GM23338 (cell line): ENCODE measurements at regions not wholly inside any gene's neighbourhood (a gene's known extent, or its start where the extent isn't known, plus 50 kb on each side); places are given as distances from the start of the nearest gene placed in this dataset.

Experiments used
- CREB1 ChIP-seq: fragments of 250-450 bp; sonication (Bioruptor Pico); IDR thresholded peaks from 2 replicates; pipeline ENCODE4 v1.5.0; 2020; ENCODE audit warnings: low read depth, mild to moderate bottlenecking, moderate library complexity
- CTCF ChIP-seq, 2 experiments: fragments of 200-600 bp in 1 of 2; sonication (generic) in 1 of 2; conservative IDR thresholded peaks; 2 replicates each; pipeline versions ENCODE4 v1.5.1 to v1.6.1; 2016 to 2017; ENCODE audit warnings: antibody characterized with exemption in 2 of 2, low read depth in 2 of 2, mild to moderate bottlenecking in 2 of 2, moderate library complexity in 1 of 2
- ETS1 ChIP-seq: IDR thresholded peaks from 2 replicates; pipeline ENCODE4 v1.6.1; 2016; ENCODE audit warnings: antibody characterized with exemption
- EZH2 ChIP-seq: fragments of 200-600 bp; sonication (generic); IDR thresholded peaks from one replicate; pipeline ENCODE4 v1.8.0; 2017; ENCODE audit warnings: antibody characterized with exemption, mild to moderate bottlenecking, low read depth; ENCODE audit not compliant: unreplicated experiment
- EZH2phosphoT487 ChIP-seq: fragments of 200-600 bp; sonication (generic); IDR thresholded peaks from one replicate; pipeline ENCODE4 v1.8.1; 2018; ENCODE audit warnings: antibody characterized with exemption; ENCODE audit not compliant: unreplicated experiment
- POLR2AphosphoS5 ChIP-seq: IDR thresholded peaks from 2 replicates; pipeline ENCODE4 v1.6.1; 2016; ENCODE audit warnings: antibody characterized with exemption, low read depth
- TF ChIP-seq, protein P1 (sequence below): IDR thresholded peaks from one replicate; pipeline ENCODE4 v1.6.1; 2018; ENCODE audit warnings: antibody characterized with exemption; ENCODE audit not compliant: unreplicated experiment

DNA sequence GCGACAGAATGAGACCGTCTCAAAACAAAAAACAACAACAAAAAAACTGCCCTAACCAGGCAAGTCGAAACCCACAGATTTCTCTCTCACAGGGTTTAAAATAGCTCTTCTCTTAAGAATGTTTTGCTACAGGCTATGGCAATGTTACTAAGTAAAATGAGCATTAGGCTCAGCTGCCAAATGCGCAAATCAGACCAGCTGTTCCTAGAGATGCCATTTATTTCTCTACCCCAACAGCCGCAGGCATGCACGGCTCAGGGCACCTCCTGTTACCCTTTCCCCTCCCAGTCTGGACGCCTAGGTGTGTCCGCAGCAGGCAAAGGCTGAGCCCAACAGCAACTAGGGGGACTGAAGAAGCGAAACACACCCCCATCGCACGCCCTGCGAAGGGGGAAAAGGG, 168.3 kb upstream of the MBL2 start:
- no peak for TF ChIP-seq CTCF (conservative IDR thresholded peaks at IDR 0.05; ENCODE audit: low read depth in 2 of 2)
- TF ChIP-seq EZH2: no peak
- no peak for TF ChIP-seq CREB1
- no peak for TF ChIP-seq EZH2phosphoT487
- TF ChIP-seq, protein P1, sequence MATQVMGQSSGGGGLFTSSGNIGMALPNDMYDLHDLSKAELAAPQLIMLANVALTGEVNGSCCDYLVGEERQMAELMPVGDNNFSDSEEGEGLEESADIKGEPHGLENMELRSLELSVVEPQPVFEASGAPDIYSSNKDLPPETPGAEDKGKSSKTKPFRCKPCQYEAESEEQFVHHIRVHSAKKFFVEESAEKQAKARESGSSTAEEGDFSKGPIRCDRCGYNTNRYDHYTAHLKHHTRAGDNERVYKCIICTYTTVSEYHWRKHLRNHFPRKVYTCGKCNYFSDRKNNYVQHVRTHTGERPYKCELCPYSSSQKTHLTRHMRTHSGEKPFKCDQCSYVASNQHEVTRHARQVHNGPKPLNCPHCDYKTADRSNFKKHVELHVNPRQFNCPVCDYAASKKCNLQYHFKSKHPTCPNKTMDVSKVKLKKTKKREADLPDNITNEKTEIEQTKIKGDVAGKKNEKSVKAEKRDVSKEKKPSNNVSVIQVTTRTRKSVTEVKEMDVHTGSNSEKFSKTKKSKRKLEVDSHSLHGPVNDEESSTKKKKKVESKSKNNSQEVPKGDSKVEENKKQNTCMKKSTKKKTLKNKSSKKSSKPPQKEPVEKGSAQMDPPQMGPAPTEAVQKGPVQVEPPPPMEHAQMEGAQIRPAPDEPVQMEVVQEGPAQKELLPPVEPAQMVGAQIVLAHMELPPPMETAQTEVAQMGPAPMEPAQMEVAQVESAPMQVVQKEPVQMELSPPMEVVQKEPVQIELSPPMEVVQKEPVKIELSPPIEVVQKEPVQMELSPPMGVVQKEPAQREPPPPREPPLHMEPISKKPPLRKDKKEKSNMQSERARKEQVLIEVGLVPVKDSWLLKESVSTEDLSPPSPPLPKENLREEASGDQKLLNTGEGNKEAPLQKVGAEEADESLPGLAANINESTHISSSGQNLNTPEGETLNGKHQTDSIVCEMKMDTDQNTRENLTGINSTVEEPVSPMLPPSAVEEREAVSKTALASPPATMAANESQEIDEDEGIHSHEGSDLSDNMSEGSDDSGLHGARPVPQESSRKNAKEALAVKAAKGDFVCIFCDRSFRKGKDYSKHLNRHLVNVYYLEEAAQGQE: no peak
- no peak for TF ChIP-seq POLR2AphosphoS5
- TF ChIP-seq ETS1: no peak
